Heart left ventricle (tissue), 13 donors: ENCODE measurements at regions not wholly inside any gene's neighbourhood (a gene's known extent, or its start where the extent isn't known, plus 50 kb on each side); places are given as distances from the start of the nearest gene placed in this dataset.

Experiments used
- CTCF ChIP-seq, 12 donors: fragments of 200-600 bp; sonication (generic) in 4 of 12; IDR thresholded peaks; one replicate each; pipeline versions ENCODE4 v1.5.0 to v1.8.0; 2018 to 2022; ENCODE audit warnings: antibody characterized with exemption in 12 of 12, mild to moderate bottlenecking in 5 of 12
- POLR2A ChIP-seq, 2 donors: fragments of 450-650 bp; IDR thresholded peaks; one replicate each; pipeline ENCODE4 v1.6.1; 2017; ENCODE audit warnings: antibody characterized with exemption in 2 of 2, mild to moderate bottlenecking in 2 of 2, moderate library complexity in 2 of 2
- donor health status: ischemic (EF 13 %, LVEDD 7.1; RV severe dilation, severe dysfunction).
- donor health status: DM: no; HTN: yes; CAD: no.
- donor health status: DM: no; HTN: no; CAD: no.
- donor health status: ischemic (EF 25% LVEDD 6.9; RV normal size, moderate dysfunction).
- donor health status: ischemic (EF 25% LVEDD 5.7; RV mildly dilated, moderate dysfunction).
- donor health status: ischemic (EF 35%, LVEDD 5.7; RV mildly dilated, moderate dysfunction).
- donor health status: nonischemic (EF 11% LVEDD 7.7; RV severe dilation, severe dysfunction).
- donor health status: DM: yes; HTN: yes; CAD: no.
- donor health status: PGD.
- donor health status: ischemic (EF 29% LVEDD 5.4; RV normal size, mild dysfunction).
- donor health status: nonischemic (EF 23%, LVEDD 6.1; RV moderate dilation, normal function).

- TF ChIP-seq POLR2A (IDR thresholded peaks at IDR 0.05) (no peak), CTCF (IDR thresholded peaks at IDR 0.05) (no peak)
Measured at GRCh38 chr1:208604295-208604694, 360.1 kb upstream of the PLXNA2 start.
